HCT116 (cell line): ENCODE measurements at regions not wholly inside any gene's neighbourhood (a gene's known extent, or its start where the extent isn't known, plus 50 kb on each side); places are given as distances from the start of the nearest gene placed in this dataset.
A peak's percentile ranks its signal among the peaks of the same experiment; 100 is the strongest.

Source experiments
- ATAC-seq: fragments of 200-7000 bp; cut with Tn5 transposase; 2 replicates; pipeline ENCODE4 v1.9.1; 2020; ENCODE audit warnings: mild to moderate bottlenecking, moderate library complexity
- BruUV-seq: library from RNA; stranded (reverse); fragments of 400-500 nt; replicated peaks from 2 replicates; lab custom pipeline; 2021; lab: Mats Ljungman, UMichigan
- CTCF ChIA-PET: fragments of 300-600 bp; sonication (Branson Sonifier 250); formaldehyde crosslinking; loops from one replicate; lab custom pipeline; 2021; ENCODE audit warnings: antibody characterized with exemption; lab: Charles Lee
- POLR2A ChIA-PET: fragments of 300-600, 350-600 bp; sonication (Branson Sonifier 250); formaldehyde crosslinking; loops from one replicate; lab custom pipeline; 2021; ENCODE audit warnings: antibody characterized with exemption; lab: Charles Lee
- RAD21 ChIA-PET, 2 experiments: fragments of 300-600 bp; sonication (Branson Sonifier 250); formaldehyde crosslinking; loops; one replicate each; lab custom pipeline; 2023; ENCODE audit warnings: low total read pairs in 2 of 2; ENCODE audit not compliant: uncharacterized antibody in 2 of 2, unreplicated experiment in 2 of 2, low non-redundant PET in 1 of 2; lab: Charles Lee
- DNase-seq: peaks from one replicate; pipeline ENCODE4 v3.0.0-alpha.2; 2010; ENCODE audit warnings: low read depth, low spot score
- H2AFZ ChIP-seq: fragments of 200-600 bp; shearing (Covaris generic), sonication (generic); 2 replicates; pipeline ENCODE4 v1.6.1; 2017; ENCODE audit warnings: low read depth, mixed run types, mixed read lengths, antibody characterized with exemption, low read length; ENCODE audit not compliant: poor library complexity, severe bottlenecking
- H3K27ac ChIP-seq: 2 replicates; pipeline ENCODE4 v1.5.1; 2012; ENCODE audit warnings: low read depth, low read length
- H3K27me3 ChIP-seq: fragments of 200-600 bp; sonication (generic); 2 replicates; pipeline ENCODE4 v1.6.1; 2016; ENCODE audit warnings: mixed run types, low read length, mixed read lengths; ENCODE audit not compliant: insufficient read depth
- H3K36me3 ChIP-seq, 2 experiments: fragments of 200-500 bp in 1 of 2; fragments of 200-600 bp in 1 of 2; sonication (Bioruptor generic) in 1 of 2; sonication (generic) in 1 of 2; 2 replicates each; pipeline versions ENCODE4 v1.5.1 to v1.6.1; 2014 to 2016; ENCODE audit warnings: low read length in 2 of 2, inconsistent platforms in 1 of 2, mixed read lengths in 1 of 2, mixed run types in 1 of 2; ENCODE audit not compliant: insufficient read depth in 2 of 2, control insufficient read depth in 1 of 2
- H3K4me1 ChIP-seq, 2 experiments: fragments of 200-600 bp in 1 of 2; sonication (generic) in 1 of 2; 2 replicates each; pipeline versions ENCODE4 v1.5.1 to v1.6.1; 2012 to 2017; ENCODE audit warnings: low read length in 2 of 2, inconsistent platforms in 1 of 2, mild to moderate bottlenecking in 1 of 2, mixed read lengths in 1 of 2, mixed run types in 1 of 2, moderate library complexity in 1 of 2; ENCODE audit not compliant: insufficient read depth in 2 of 2, control insufficient read depth in 1 of 2
- H3K4me2 ChIP-seq: fragments of 200-600 bp; sonication (generic); 2 replicates; pipeline ENCODE4 v1.6.1; 2017; ENCODE audit warnings: mixed run types, low read length, mixed read lengths
- H3K4me3 ChIP-seq, 2 experiments: fragments of 200-600 bp in 1 of 2; sonication (generic) in 1 of 2; replicated peaks in 1 of 2; 2 replicates each; pipeline ENCODE4 v1.5.1; 2011 to 2016; ENCODE audit warnings: low read length in 2 of 2, control low read depth in 1 of 2, low read depth in 1 of 2, mild to moderate bottlenecking in 1 of 2, mixed read lengths in 1 of 2, mixed run types in 1 of 2
- H3K79me2 ChIP-seq: fragments of 200-600 bp; sonication (generic); 2 replicates; pipeline ENCODE4 v1.6.1; 2017; ENCODE audit warnings: mild to moderate bottlenecking, mixed run types, low read length, moderate library complexity, mixed read lengths; ENCODE audit not compliant: insufficient read depth
- H3K9ac ChIP-seq: fragments of 200-600 bp; sonication (generic); 2 replicates; pipeline ENCODE4 v1.6.1; 2016; ENCODE audit warnings: low read length, mixed read lengths
- H3K9me2 ChIP-seq: fragments of 200-600 bp; sonication (generic), shearing (Covaris generic); 2 replicates; pipeline ENCODE4 v1.6.1; 2017; ENCODE audit warnings: mixed run types, mild to moderate bottlenecking, moderate library complexity; ENCODE audit not compliant: insufficient read depth
- H3K9me3 ChIP-seq, 2 experiments: fragments of 200-500 bp in 1 of 2; fragments of 200-600 bp in 1 of 2; sonication (Bioruptor generic) in 1 of 2; sonication (generic) in 1 of 2; 2 replicates each; pipeline ENCODE4 v1.6.1; 2014 to 2017; ENCODE audit warnings: low read length in 2 of 2, mixed read lengths in 2 of 2, inconsistent platforms in 1 of 2, low read depth in 1 of 2, mild to moderate bottlenecking in 1 of 2, mixed run types in 1 of 2, moderate library complexity in 1 of 2; ENCODE audit not compliant: control insufficient read depth in 1 of 2, insufficient read depth in 1 of 2
- H4K20me1 ChIP-seq: fragments of 200-600 bp; sonication (generic), shearing (Covaris generic); 2 replicates; pipeline ENCODE4 v1.6.1; 2017; ENCODE audit warnings: mixed run types, mild to moderate bottlenecking, moderate library complexity; ENCODE audit not compliant: insufficient read depth
- CBX3 ChIP-seq: IDR thresholded peaks from 2 replicates; pipeline ENCODE4 v1.6.1; 2012; ENCODE audit warnings: low read depth
- FOSL1 ChIP-seq: IDR thresholded peaks from 2 replicates; pipeline ENCODE4 v1.6.1; 2012; ENCODE audit warnings: low read depth
- JUND ChIP-seq: IDR thresholded peaks from 2 replicates; pipeline ENCODE4 v1.6.1; 2012
- POLR2AphosphoS5 ChIP-seq: IDR thresholded peaks from 2 replicates; pipeline ENCODE4 v1.6.1; 2011; ENCODE audit warnings: mild to moderate bottlenecking, low read depth, low read length, moderate library complexity
- ZNF274 ChIP-seq: fragments of 200-500 bp; sonication (Bioruptor generic); IDR thresholded peaks from 2 replicates; pipeline ENCODE4 v1.6.1; 2014; ENCODE audit warnings: mild to moderate bottlenecking, low read depth, low read length, inconsistent platforms
- intact Hi-C: fragments of 100-400 bp; cut with micrococcal nuclease; formaldehyde crosslinking; loops from 2 replicates; pipeline ENCODE4 v1.10.0; 2022
- TF ChIP-seq, protein P1 (sequence below), 3 experiments: fragments of 200-600 bp in 1 of 3; sonication (generic) in 1 of 3; IDR thresholded peaks in 2 of 3; conservative IDR thresholded peaks in 1 of 3; 2 replicates each; pipeline ENCODE4 v1.5.1; 2012 to 2017; ENCODE audit warnings: low read depth in 2 of 3, low read length in 2 of 3, antibody characterized with exemption in 1 of 3, borderline replicate concordance in 1 of 3, control low read depth in 1 of 3, mild to moderate bottlenecking in 1 of 3, mixed read lengths in 1 of 3, mixed run types in 1 of 3, moderate library complexity in 1 of 3; ENCODE audit not compliant: insufficient read depth in 1 of 3

DNA sequence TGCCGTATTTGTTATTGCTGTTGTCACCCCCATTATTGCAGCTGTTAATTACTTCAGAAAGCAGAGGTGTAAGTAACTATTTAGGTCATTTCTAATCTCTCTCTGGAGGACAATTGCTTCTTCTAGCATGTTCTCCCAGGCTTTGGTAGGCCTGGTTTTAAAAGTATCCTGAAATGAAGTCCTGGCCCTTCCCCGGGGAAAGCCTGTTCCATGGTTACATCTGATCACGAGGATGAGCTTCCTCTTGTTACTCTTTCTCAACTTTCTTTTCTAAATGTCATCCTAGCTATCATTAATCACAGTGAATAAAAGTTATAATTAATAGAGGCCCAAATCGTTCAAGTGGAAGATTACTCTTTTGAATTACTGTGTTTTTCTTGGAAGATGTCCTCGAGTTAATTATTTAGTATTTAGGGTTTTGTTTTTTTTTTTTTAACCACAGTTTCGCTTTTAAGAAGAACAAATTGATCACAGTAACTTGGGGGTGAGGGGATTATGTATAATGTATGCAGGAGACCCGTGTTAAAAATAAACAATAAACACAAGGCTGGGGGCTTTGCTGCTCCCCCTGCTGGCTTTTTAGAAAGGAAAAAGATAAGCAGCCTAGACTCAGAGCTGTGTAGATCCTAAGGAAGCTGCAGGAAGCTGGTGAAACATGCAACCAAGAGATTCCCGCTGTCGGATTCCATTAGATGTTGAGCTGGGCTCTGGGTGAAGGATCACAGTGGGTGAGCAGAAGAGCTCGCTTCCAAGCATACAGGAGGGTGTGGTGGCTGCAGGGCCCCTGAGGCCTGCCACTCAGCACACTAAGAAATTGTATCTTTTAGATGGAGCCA, 420.1 kb downstream of the FUT8 start:
- TF ChIP-seq ZNF274 (no peak), CBX3 (no peak), POLR2AphosphoS5 (no peak), JUND (no peak), FOSL1 (no peak)
- TF ChIP-seq, protein P1, sequence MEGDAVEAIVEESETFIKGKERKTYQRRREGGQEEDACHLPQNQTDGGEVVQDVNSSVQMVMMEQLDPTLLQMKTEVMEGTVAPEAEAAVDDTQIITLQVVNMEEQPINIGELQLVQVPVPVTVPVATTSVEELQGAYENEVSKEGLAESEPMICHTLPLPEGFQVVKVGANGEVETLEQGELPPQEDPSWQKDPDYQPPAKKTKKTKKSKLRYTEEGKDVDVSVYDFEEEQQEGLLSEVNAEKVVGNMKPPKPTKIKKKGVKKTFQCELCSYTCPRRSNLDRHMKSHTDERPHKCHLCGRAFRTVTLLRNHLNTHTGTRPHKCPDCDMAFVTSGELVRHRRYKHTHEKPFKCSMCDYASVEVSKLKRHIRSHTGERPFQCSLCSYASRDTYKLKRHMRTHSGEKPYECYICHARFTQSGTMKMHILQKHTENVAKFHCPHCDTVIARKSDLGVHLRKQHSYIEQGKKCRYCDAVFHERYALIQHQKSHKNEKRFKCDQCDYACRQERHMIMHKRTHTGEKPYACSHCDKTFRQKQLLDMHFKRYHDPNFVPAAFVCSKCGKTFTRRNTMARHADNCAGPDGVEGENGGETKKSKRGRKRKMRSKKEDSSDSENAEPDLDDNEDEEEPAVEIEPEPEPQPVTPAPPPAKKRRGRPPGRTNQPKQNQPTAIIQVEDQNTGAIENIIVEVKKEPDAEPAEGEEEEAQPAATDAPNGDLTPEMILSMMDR (IDR thresholded peaks at IDR 0.05 in 2 of 3, conservative IDR thresholded peaks at IDR 0.05 in 1 of 3; ENCODE audit: borderline replicate concordance in 1 of 3, insufficient read depth in 1 of 3, low read depth in 2 of 3, low read length in 2 of 3), result peak; percentile 18 to 42 (median 39); a peak in 4 of 6 replicates
- intact Hi-C loops, result no loop called here
- no peaks in the 10 kb centered on the region for H3K9me2 ChIP-seq
- POLR2A ChIA-PET, result no interaction called here
- H3K4me1 ChIP-seq, result no peaks in the 10 kb centered on the region
- no peaks in the 10 kb centered on the region for H3K79me2 ChIP-seq
- H3K36me3 ChIP-seq, result no peaks in the 10 kb centered on the region
- no peak overlapping the region for H3K27ac ChIP-seq
- DNase-seq, result no peak
- no peak overlapping the region for H3K4me3 ChIP-seq
- H3K9ac ChIP-seq, result no peak overlapping the region
- no peak overlapping the region for H3K4me2 ChIP-seq
- H3K9me3 ChIP-seq, result no peaks in the 10 kb centered on the region
- no peaks in the 10 kb centered on the region for H4K20me1 ChIP-seq
- H3K27me3 ChIP-seq, result 0 out of 2 replicates have a peak, but pooled peaks cover 8% of the 10 kb centered on the region
- CTCF ChIA-PET, result interaction anchor here (1.0 to 2.2 kb wide), 4 partner anchors 8 to 668 kb away, joined by 3 to 17 read pairs (median 12); no protein-coding TSS in a partner anchor
- peak; percentile 69 for ATAC-seq
- H2AFZ ChIP-seq, result no peak overlapping the region
- RAD21 ChIA-PET, result interaction anchor here in 1 of 2 experiments (0.7 kb wide), 1 partner anchor 418 kb away, joined by 3 read pairs; no protein-coding TSS in a partner anchor
- no TSS peak for BruUV-seq
